PC-3 (cell line): ENCODE measurements at regions not wholly inside any gene's neighbourhood (a gene's known extent, or its start where the extent isn't known, plus 50 kb on each side); places are given as distances from the start of the nearest gene placed in this dataset.
"Not testable (repeated sequence)": the region's sequence is repeated elsewhere in the genome, so short reads cannot be mapped to it uniquely, and the experiment has no call there.

Experiments used
- ATAC-seq: fragments of 200-7000 bp; cut with Tn5 transposase; 2 replicates; pipeline ENCODE4 v1.9.1; 2020; ENCODE audit warnings: mild to moderate bottlenecking, moderate library complexity
- BruUV-seq: library from RNA; stranded (reverse); fragments of 400-500 nt; replicated peaks from 2 replicates; lab custom pipeline; 2021; lab: Mats Ljungman, UMichigan
- CTCF ChIA-PET: fragments of 300-600 bp; sonication (Branson Sonifier 250); formaldehyde crosslinking; loops from one replicate; lab custom pipeline; 2022; ENCODE audit warnings: antibody characterized with exemption; lab: Charles Lee
- POLR2A ChIA-PET: fragments of 300-600 bp; sonication (Branson Sonifier 250); formaldehyde crosslinking; loops from one replicate; lab custom pipeline; 2022; ENCODE audit warnings: antibody characterized with exemption; ENCODE audit not compliant: unreplicated experiment; lab: Charles Lee
- DNase-seq: peaks from one replicate; pipeline ENCODE4 v3.0.0-alpha.2; 2015
- H2AFZ ChIP-seq: fragments of 300-600 bp; sonication (generic); 2 replicates; pipeline ENCODE4 v1.6.0; 2016; ENCODE audit warnings: antibody characterized with exemption, low read length
- H3F3A ChIP-seq: fragments of 300-600 bp; sonication (generic); one replicate; pipeline ENCODE4 v1.6.0; 2017; ENCODE audit warnings: antibody characterized with exemption, low read length, control low read depth, mild to moderate bottlenecking; ENCODE audit not compliant: unreplicated experiment
- H3K27ac ChIP-seq: fragments of 300-600 bp; sonication (generic); 2 replicates; pipeline ENCODE4 v1.5.1; 2016; ENCODE audit warnings: mild to moderate bottlenecking, low read length
- H3K27me3 ChIP-seq: fragments of 300-600 bp; sonication (generic); 2 replicates; pipeline ENCODE4 v1.6.1; 2016; ENCODE audit warnings: low read length, mixed read lengths
- H3K36me3 ChIP-seq: fragments of 300-600 bp; sonication (generic); 2 replicates; pipeline ENCODE4 v1.6.1; 2016; ENCODE audit warnings: low read depth, mixed run types, low read length, mixed read lengths
- H3K4me1 ChIP-seq: fragments of 300-600 bp; sonication (generic); 2 replicates; pipeline ENCODE4 v1.5.1; 2016; ENCODE audit warnings: low read length; ENCODE audit not compliant: insufficient read depth
- H3K4me2 ChIP-seq: fragments of 300-600 bp; sonication (generic); 2 replicates; pipeline ENCODE4 v1.6.0; 2016; ENCODE audit warnings: low read length
- H3K4me3 ChIP-seq: fragments of 300-600 bp; sonication (generic); 2 replicates; pipeline ENCODE4 v1.5.1; 2016; ENCODE audit warnings: mild to moderate bottlenecking, low read length, mixed read lengths
- H3K79me2 ChIP-seq: fragments of 300-600 bp; sonication (generic); 2 replicates; pipeline ENCODE4 v1.6.1; 2017; ENCODE audit warnings: low read length, mixed read lengths
- H3K9ac ChIP-seq: fragments of 300-600 bp; sonication (generic); 2 replicates; pipeline ENCODE4 v1.6.0; 2016; ENCODE audit warnings: mild to moderate bottlenecking, low read length
- H3K9me2 ChIP-seq: fragments of 300-600 bp; sonication (generic); replicated peaks from 2 replicates; pipeline ENCODE4 v1.6.1; 2016; ENCODE audit warnings: mixed run types, low read length, mixed read lengths
- H3K9me3 ChIP-seq: fragments of 300-600 bp; sonication (generic); 2 replicates; pipeline ENCODE4 v1.6.1; 2016; ENCODE audit warnings: low read length, mixed read lengths
- H4K20me1 ChIP-seq: fragments of 300-600 bp; sonication (generic); 2 replicates; pipeline ENCODE4 v1.6.1; 2016; ENCODE audit warnings: low read length, mixed read lengths
- CTCF ChIP-seq: fragments of 300-600 bp; sonication (generic); conservative IDR thresholded peaks from 2 replicates; pipeline ENCODE4 v1.5.1; 2017; ENCODE audit warnings: antibody characterized with exemption, low read depth, mild to moderate bottlenecking, low read length
- EZH2 ChIP-seq: fragments of 300-600 bp; sonication (generic); IDR thresholded peaks from one replicate; pipeline ENCODE4 v1.6.1; 2017; ENCODE audit warnings: antibody characterized with exemption, mild to moderate bottlenecking, low read length; ENCODE audit not compliant: unreplicated experiment
- EZH2phosphoT487 ChIP-seq: fragments of 300-600 bp; sonication (generic); IDR thresholded peaks from 2 replicates; pipeline ENCODE4 v1.6.1; 2018; ENCODE audit warnings: mild to moderate bottlenecking, antibody characterized with exemption, low read length, borderline replicate concordance
- intact Hi-C: fragments of 100-400 bp; cut with micrococcal nuclease; formaldehyde crosslinking; loops from 2 replicates; pipeline ENCODE4 v1.9.0; 2023

DNA sequence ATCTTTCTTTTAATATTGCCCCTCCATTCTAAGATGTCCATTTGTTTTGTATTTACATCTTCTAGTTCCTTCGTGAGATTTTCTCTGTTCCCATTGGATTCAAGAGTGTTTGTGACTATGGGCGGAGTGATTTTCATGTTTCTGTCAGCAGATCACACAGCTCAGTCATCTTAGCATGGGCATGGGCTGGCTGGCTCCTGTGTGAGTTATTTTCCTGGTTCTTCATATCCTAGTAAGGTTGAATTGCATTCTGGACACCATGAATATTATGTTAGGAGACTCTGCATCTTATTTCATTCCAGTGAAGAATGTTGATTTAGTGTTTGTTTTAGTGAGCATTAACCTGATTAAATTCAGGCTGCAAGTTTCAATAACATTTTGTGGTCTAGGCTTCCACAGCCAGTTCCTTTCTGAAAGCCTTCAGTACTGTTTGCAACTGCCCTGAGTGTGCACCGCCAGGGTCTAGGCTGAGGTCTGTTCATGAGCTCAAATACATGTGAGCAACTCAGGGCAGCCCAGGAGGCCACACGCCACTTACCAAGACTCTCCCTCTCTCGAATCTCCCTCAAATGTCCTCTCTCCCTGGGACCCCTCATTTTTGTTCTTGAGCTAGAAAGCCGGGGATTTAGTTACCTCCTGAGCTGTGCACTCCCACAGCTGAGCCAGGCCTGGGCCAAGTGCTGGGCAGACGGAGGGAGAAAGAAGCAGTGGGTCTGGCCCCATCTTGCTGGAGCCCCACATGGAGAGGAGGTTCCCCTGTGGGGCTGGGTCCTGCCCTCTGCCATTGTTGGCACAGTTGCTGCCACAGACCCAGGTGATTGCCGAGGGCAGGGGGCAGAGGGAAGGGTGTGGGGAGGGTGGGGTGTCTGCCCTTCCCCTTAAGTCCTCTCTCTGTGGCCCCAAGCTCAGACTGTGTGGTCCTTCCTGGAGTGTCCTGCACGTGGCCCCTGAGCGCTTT lies 145.9 kb downstream of the RTP5 start:
- no TSS peak for BruUV-seq
- POLR2A ChIA-PET = no interaction called here

DNA sequence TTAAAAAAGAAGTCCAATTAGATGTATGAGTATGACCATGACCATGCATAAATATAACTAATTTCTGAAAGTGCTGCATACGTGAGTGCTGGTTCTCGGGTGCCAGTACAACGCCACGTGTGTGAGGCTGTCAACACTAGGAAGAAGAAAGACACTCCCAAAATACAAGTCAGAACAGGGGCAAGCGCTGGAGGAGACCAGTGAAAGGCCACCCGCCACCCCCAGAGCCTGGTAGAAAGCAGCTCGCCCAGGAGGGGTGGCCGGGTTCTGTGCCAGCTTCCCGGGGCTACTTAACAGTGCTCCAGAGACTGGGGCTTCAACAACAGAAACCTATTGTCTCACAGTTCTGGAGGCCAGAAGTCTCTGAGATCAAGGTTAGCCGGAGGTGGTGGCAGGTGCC lies 147.6 kb downstream of the RTP5 start:
- Histone ChIP-seq H3K79me2 (no peaks in the 10 kb centered on the region), H3K9me3 (no peaks in the 10 kb centered on the region), H3K4me1 (no peaks in the 10 kb centered on the region), H3K4me3 (no peak overlapping the region), H3F3A (no peaks in the 10 kb centered on the region), H3K36me3 (no peaks in the 10 kb centered on the region), H3K27me3 (peaks cover 53% of the 10 kb centered on the region), H3K9me2 (no peaks in the 10 kb centered on the region), H3K4me2 (no peak overlapping the region), H4K20me1 (no peaks in the 10 kb centered on the region), H3K27ac (no peak overlapping the region), H2AFZ (no peak overlapping the region), H3K9ac (no peak overlapping the region)
- ATAC-seq (no peak), DNase-seq (no peak)
- no TSS peak for BruUV-seq
- POLR2A ChIA-PET = no interaction called here
- intact Hi-C loops = no loop called here
- CTCF ChIA-PET = no interaction called here
- TF ChIP-seq CTCF (no peak), EZH2 (no peak), EZH2phosphoT487 (no peak)

More for the DNA sequence above, 145.9 kb downstream of the RTP5 start:
- Histone ChIP-seq H3K36me3 (no peaks in the 10 kb centered on the region), H3K4me1 (no peaks in the 10 kb centered on the region), H3K4me2 (no peak overlapping the region), H2AFZ (no peak overlapping the region), H4K20me1 (no peaks in the 10 kb centered on the region), H3K4me3 (no peak overlapping the region), H3K9me3 (no peaks in the 10 kb centered on the region), H3K27me3 (peaks cover 49% of the 10 kb centered on the region), H3F3A (no peaks in the 10 kb centered on the region), H3K9me2 (no peaks in the 10 kb centered on the region), H3K27ac (no peak overlapping the region), H3K79me2 (no peaks in the 10 kb centered on the region), H3K9ac (no peak overlapping the region)
- no peak for DNase-seq
- TF ChIP-seq EZH2phosphoT487 (no peak), CTCF (no peak), EZH2 (no peak)
- ATAC-seq = no peak
- CTCF ChIA-PET = no interaction called here
- intact Hi-C loops = no loop called here

DNA sequence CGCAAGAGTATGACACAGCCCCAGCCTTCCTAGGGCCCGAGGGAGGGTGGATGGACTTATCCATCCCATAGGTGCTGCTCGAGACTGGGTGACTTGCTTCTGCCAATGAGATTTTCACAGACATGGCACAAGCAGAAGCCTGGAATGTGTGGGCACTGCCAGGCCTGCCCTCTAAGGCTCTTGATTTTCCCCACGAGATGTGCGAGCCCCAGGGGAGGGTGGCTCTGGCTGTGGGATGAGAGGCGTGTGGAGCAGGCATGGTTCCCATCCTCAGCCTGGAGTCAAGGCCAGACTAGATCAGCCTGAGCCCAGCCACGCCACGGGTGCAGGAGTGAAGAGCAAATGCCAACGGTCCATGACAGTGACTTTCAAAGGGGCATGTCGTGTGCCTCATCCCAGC lies 148.9 kb downstream of the RTP5 start:
- H4K20me1 ChIP-seq, BruUV-seq, H3K9me3 ChIP-seq, H3K36me3 ChIP-seq, intact Hi-C loops, H3K4me2 ChIP-seq, H3F3A ChIP-seq, H3K9ac ChIP-seq, H3K4me1 ChIP-seq, POLR2A ChIA-PET, H2AFZ ChIP-seq, DNase-seq, H3K79me2 ChIP-seq, H3K9me2 ChIP-seq, H3K4me3 ChIP-seq, CTCF ChIA-PET, H3K27ac ChIP-seq, ATAC-seq: not testable (repeated sequence)
- peaks cover 52% of the 10 kb centered on the region for H3K27me3 ChIP-seq
